B cell (primary cell): ENCODE measurements at regions not wholly inside any gene's neighbourhood (a gene's known extent, or its start where the extent isn't known, plus 50 kb on each side); places are given as distances from the start of the nearest gene placed in this dataset.

Experiments used
- ATAC-seq: fragments of 200-7000 bp; cut with Tn5 transposase; one replicate; pipeline ENCODE4 v1.10.0; 2021; ENCODE audit warnings: low read depth, mild to moderate bottlenecking, moderate number of reproducible peaks, moderate library complexity
- CTCF ChIA-PET: fragments of 350-600 bp; sonication (Branson Sonifier 250); formaldehyde crosslinking; loops from one replicate; lab custom pipeline; 2021; ENCODE audit warnings: antibody characterized with exemption, inconsistent platforms; lab: Charles Lee
- POLR2A ChIA-PET: fragments of 350-600 bp; sonication (Branson Sonifier 250); formaldehyde crosslinking; loops from one replicate; lab custom pipeline; 2021; ENCODE audit warnings: antibody characterized with exemption; lab: Charles Lee
- DNase-seq: peaks from one replicate; pipeline ENCODE4 v3.0.0; 2013
- H2AFZ ChIP-seq: 2 replicates; pipeline ENCODE4 v1.6.1; 2012; ENCODE audit warnings: mild to moderate bottlenecking, low read depth, low read length; ENCODE audit not compliant: insufficient read depth, poor library complexity, severe bottlenecking
- H3K27ac ChIP-seq, 2 donors: 1 replicate in 1 of 2; 2 replicates in 1 of 2; pipeline ENCODE4 v1.5.1; 2012 to 2013; ENCODE audit warnings: low read length in 2 of 2, mild to moderate bottlenecking in 2 of 2, moderate library complexity in 1 of 2
- H3K27me3 ChIP-seq, 4 experiments: fragments of 200-600 bp in 1 of 4; sonication (generic) in 1 of 4; replicated peaks in 1 of 4; 1 replicate in 2 of 4; 2 replicates in 2 of 4; pipeline versions ENCODE4 v1.6.1 to v1.7.0; 2013 to 2016; ENCODE audit warnings: low read length in 3 of 4, mild to moderate bottlenecking in 2 of 4, mixed read lengths in 1 of 4, moderate library complexity in 1 of 4; ENCODE audit not compliant: insufficient read depth in 4 of 4, control insufficient read depth in 3 of 4; ENCODE audit errors: control extremely low read depth in 1 of 4
- H3K36me3 ChIP-seq, 2 experiments: replicated peaks in 1 of 2; 1 replicate in 1 of 2; 2 replicates in 1 of 2; pipeline versions ENCODE4 v1.6.1 to v1.7.1; 2013; ENCODE audit warnings: low read length in 1 of 2; ENCODE audit not compliant: insufficient read depth in 2 of 2, control insufficient read depth in 1 of 2; ENCODE audit errors: control extremely low read depth in 1 of 2, extremely low read depth in 1 of 2
- H3K4me1 ChIP-seq, 2 donors: fragments of 200-600 bp in 1 of 2; sonication (generic) in 1 of 2; 1 replicate in 1 of 2; 2 replicates in 1 of 2; pipeline versions ENCODE4 v1.5.1 to v1.6.1; 2013 to 2017; ENCODE audit warnings: low read length in 2 of 2; ENCODE audit not compliant: control insufficient read depth in 2 of 2, insufficient read depth in 2 of 2
- H3K4me2 ChIP-seq: replicated peaks from 2 replicates; pipeline ENCODE3; 2012; ENCODE audit warnings: mild to moderate bottlenecking, low read depth, low read length; ENCODE audit not compliant: poor library complexity, severe bottlenecking
- H3K4me3 ChIP-seq, 5 experiments: fragments of 200-600 bp in 1 of 5; sonication (generic) in 1 of 5; 1 replicate in 3 of 5; 2 replicates in 2 of 5; pipeline versions ENCODE4 v1.5.1 to v1.7.0; 2011 to 2016; ENCODE audit warnings: low read length in 4 of 5, mild to moderate bottlenecking in 4 of 5, low read depth in 2 of 5, control low read depth in 1 of 5, moderate library complexity in 1 of 5; ENCODE audit not compliant: insufficient read depth in 1 of 5; ENCODE audit errors: control extremely low read depth in 1 of 5, extremely low read depth in 1 of 5
- H3K79me2 ChIP-seq: fragments of 200-600 bp; sonication (generic); one replicate; pipeline ENCODE4 v1.6.0; 2016; ENCODE audit warnings: low read length; ENCODE audit not compliant: control insufficient read depth, insufficient read depth
- H3K9ac ChIP-seq: fragments of 200-600 bp; sonication (generic); 2 replicates; pipeline ENCODE4 v1.6.1; 2017; ENCODE audit warnings: mild to moderate bottlenecking, low read length, moderate library complexity
- H3K9me3 ChIP-seq, 3 donors: one replicate each; pipeline versions ENCODE4 v1.6.1 to v1.7.1; 2013; ENCODE audit warnings: low read length in 2 of 3; ENCODE audit not compliant: control insufficient read depth in 2 of 3, insufficient read depth in 1 of 3; ENCODE audit errors: control extremely low read depth in 1 of 3
- H4K20me1 ChIP-seq: 2 replicates; pipeline ENCODE4 v1.6.0; 2012; ENCODE audit warnings: mild to moderate bottlenecking, low read length; ENCODE audit not compliant: insufficient read depth, control insufficient read depth, poor library complexity, severe bottlenecking
- H3K27ac Mint-ChIP-seq: one replicate; pipeline ENCODE4 v1.8.0; 2021; ENCODE audit warnings: mixed read lengths
- H3K27me3 Mint-ChIP-seq: one replicate; pipeline ENCODE4 v1.8.0; 2021; ENCODE audit warnings: mixed read lengths
- H3K4me1 Mint-ChIP-seq: one replicate; pipeline ENCODE4 v1.8.0; 2021; ENCODE audit warnings: mixed read lengths
- H3K4me3 Mint-ChIP-seq: one replicate; pipeline ENCODE4 v1.8.0; 2021; ENCODE audit warnings: mixed read lengths
- H3K9me3 Mint-ChIP-seq: one replicate; pipeline ENCODE4 v1.8.0; 2022; ENCODE audit warnings: mixed read lengths; ENCODE audit not compliant: insufficient read depth
- EZH2 ChIP-seq: IDR thresholded peaks from 2 replicates; pipeline ENCODE4 v1.6.1; 2012; ENCODE audit warnings: borderline replicate concordance, low read depth, mild to moderate bottlenecking, moderate library complexity, low read length; ENCODE audit not compliant: insufficient read depth, poor library complexity, severe bottlenecking
- WGBS: methylation state at CpG from one replicate; pipeline ENCODE4 v1.1.5; 2013; ENCODE audit warnings: missing lambda C conversion rate; ENCODE audit not compliant: insufficient coverage; 5-methylcytosine and 5-hydroxymethylcytosine counted together
- intact Hi-C: fragments of 100-400 bp; cut with micrococcal nuclease; formaldehyde crosslinking; loops from one replicate; pipeline ENCODE4 v1.10.0; 2022
- TF ChIP-seq, protein P1 (sequence below): fragments of 200-600 bp; IDR thresholded peaks from one replicate; pipeline ENCODE4 v1.8.0; 2022; ENCODE audit warnings: antibody characterized with exemption, mild to moderate bottlenecking

DNA sequence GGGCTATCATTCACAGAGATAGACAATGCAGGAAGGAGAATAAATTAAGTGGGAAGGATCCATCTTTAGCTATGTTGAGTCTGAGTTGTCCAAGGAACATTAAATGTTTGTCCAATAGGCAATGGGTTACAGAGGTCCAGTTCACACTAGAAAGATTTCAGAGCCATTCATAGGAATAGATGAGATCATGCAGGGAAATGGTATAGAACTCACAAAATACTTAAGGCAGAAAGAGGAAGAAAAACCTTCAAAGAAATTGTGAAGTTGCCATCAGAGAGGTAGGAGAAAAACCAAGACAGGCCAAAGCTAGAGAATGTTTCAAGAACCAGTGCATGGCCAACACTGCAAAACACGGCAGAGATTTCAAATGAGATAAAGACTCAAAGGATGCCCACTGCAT is 94.1 kb downstream of the PHLDA1 start:
- ATAC-seq (no peak), DNase-seq (no peak)
- H3K4me3 ChIP-seq, result no peak overlapping the region
- Mint-ChIP-seq H3K27ac (no peak overlapping the region), H3K4me1 (peaks cover 3% of the 10 kb centered on the region), H3K4me3 (no peak overlapping the region), H3K9me3 (no peaks in the 10 kb centered on the region), H3K27me3 (peaks cover 13% of the 10 kb centered on the region)
- ChIA-PET CTCF (no interaction called here), POLR2A (no interaction called here)
- no peak overlapping the region for H3K9ac ChIP-seq
- 69% methylated on average over 1 of the region's 1 CpG for WGBS
- no peak for TF ChIP-seq EZH2
- TF ChIP-seq, protein P1, sequence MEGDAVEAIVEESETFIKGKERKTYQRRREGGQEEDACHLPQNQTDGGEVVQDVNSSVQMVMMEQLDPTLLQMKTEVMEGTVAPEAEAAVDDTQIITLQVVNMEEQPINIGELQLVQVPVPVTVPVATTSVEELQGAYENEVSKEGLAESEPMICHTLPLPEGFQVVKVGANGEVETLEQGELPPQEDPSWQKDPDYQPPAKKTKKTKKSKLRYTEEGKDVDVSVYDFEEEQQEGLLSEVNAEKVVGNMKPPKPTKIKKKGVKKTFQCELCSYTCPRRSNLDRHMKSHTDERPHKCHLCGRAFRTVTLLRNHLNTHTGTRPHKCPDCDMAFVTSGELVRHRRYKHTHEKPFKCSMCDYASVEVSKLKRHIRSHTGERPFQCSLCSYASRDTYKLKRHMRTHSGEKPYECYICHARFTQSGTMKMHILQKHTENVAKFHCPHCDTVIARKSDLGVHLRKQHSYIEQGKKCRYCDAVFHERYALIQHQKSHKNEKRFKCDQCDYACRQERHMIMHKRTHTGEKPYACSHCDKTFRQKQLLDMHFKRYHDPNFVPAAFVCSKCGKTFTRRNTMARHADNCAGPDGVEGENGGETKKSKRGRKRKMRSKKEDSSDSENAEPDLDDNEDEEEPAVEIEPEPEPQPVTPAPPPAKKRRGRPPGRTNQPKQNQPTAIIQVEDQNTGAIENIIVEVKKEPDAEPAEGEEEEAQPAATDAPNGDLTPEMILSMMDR, result no peak
- no peaks in the 10 kb centered on the region for H3K79me2 ChIP-seq
- no peak overlapping the region for H3K4me2 ChIP-seq
- H4K20me1 ChIP-seq, result no peaks in the 10 kb centered on the region
- no peaks in the 10 kb centered on the region for H3K4me1 ChIP-seq
- H3K36me3 ChIP-seq, result no peaks in the 10 kb centered on the region
- peaks cover 0 to 4% (median 0%) of the 10 kb centered on the region in 3 donors for H3K9me3 ChIP-seq
- peaks cover 0 to 10% (median 3%) of the 10 kb centered on the region in 4 experiments for H3K27me3 ChIP-seq
- no peak overlapping the region for H3K27ac ChIP-seq
- intact Hi-C loops, result no loop called here
- no peak overlapping the region for H2AFZ ChIP-seq

DNA sequence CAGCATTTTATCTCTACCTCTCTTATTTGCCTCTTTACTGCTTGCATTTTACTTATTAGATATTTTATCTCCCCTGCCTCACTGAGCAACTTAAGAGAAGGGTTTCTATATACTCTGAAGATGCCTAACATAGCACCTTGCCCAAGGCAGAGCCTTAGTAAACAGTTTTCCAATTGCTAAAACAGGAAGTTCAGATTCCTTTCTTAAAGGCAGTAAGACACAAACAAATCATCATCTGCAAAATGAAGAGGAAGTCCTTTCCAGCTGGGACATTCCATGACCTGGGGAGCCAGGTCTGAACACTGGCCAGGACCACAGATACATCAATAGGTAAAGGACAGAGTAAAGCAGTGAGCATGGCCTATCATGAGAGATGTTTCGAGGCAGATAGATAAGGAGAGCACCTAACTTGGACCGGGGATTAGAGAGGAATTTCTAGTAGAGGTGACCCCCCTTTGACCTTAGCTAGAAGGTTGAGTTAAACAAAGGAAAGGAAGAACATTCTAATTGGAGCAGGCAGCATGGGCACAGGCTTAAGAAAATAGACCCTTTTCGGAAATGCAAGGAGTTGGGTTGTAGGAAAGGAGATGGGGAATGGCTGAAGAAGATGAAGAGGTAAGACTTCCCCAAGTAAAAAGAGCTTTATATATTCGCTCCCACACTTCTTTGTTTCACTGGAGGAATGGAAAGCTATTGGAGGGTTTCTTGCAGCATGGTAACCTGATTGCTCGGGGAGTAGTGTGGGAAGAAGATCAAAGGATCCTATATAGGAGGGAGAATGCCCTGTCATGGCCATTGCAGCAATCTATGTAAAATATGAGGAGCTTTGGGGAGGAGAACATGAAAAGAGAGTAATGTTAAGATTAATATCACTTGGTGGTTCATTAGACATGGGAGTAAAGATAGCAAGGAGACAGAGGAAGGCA is 94.8 kb downstream of the PHLDA1 start:
- CTCF ChIA-PET, result no interaction called here
- intact Hi-C loops, result no loop called here
- WGBS, result 69% methylated on average over 3 of the region's 5 CpGs

More for the DNA sequence above, 94.8 kb downstream of the PHLDA1 start:
- no peak overlapping the region for H3K27ac Mint-ChIP-seq
- no peak for TF ChIP-seq EZH2
- TF ChIP-seq, protein P1, result no peak
- H4K20me1 ChIP-seq, result no peaks in the 10 kb centered on the region
- no peak overlapping the region for H3K4me3 Mint-ChIP-seq
- H3K27me3 Mint-ChIP-seq, result peaks cover 19% of the 10 kb centered on the region
- H3K27ac ChIP-seq, result no peak overlapping the region
- H3K36me3 ChIP-seq, result no peaks in the 10 kb centered on the region
- H2AFZ ChIP-seq, result no peak overlapping the region
- no peaks in the 10 kb centered on the region for H3K9me3 Mint-ChIP-seq
- ATAC-seq (no peak), DNase-seq (no peak)
- H3K4me2 ChIP-seq, result no peak overlapping the region
- peaks cover 3% of the 10 kb centered on the region for H3K4me1 Mint-ChIP-seq
- H3K27me3 ChIP-seq, result peaks cover 0 to 10% (median 6%) of the 10 kb centered on the region in 4 experiments
- POLR2A ChIA-PET, result no interaction called here
- no peak overlapping the region for H3K9ac ChIP-seq
- no peaks in the 10 kb centered on the region for H3K79me2 ChIP-seq
- H3K4me1 ChIP-seq, result no peaks in the 10 kb centered on the region
- H3K9me3 ChIP-seq, result peaks cover 0 to 4% (median 0%) of the 10 kb centered on the region in 3 donors
- H3K4me3 ChIP-seq, result no peak overlapping the region
